AG04450 (cell line): ENCODE measurements at regions not wholly inside any gene's neighbourhood (a gene's known extent, or its start where the extent isn't known, plus 50 kb on each side); places are given as distances from the start of the nearest gene placed in this dataset.

Source experiments
- CTCF ChIA-PET: fragments of 300-600, 350-600 bp; formaldehyde crosslinking; extraction: SDS; loops from one replicate; lab custom pipeline; 2022; ENCODE audit warnings: antibody characterized with exemption, inconsistent platforms; lab: Charles Lee
- POLR2A ChIA-PET: fragments of 350-600 bp; formaldehyde crosslinking; extraction: SDS; loops from one replicate; lab custom pipeline; 2021; ENCODE audit warnings: antibody characterized with exemption, inconsistent platforms; lab: Yijun Ruan, JAX
- DNase-seq: peaks from one replicate; pipeline ENCODE4 v3.0.0-alpha.2; 2011; ENCODE audit warnings: low read depth, low spot score
- H3K27ac ChIP-seq: one replicate; pipeline ENCODE4 v1.5.1; 2012; ENCODE audit warnings: low read depth, low read length, control low read depth
- H3K27me3 ChIP-seq: one replicate; pipeline ENCODE4 v1.6.0; 2012; ENCODE audit warnings: low read length; ENCODE audit not compliant: control insufficient read depth, insufficient read depth
- H3K4me3 ChIP-seq: 2 replicates; pipeline ENCODE4 v1.5.1; 2011; ENCODE audit warnings: mild to moderate bottlenecking, low read depth, low read length, control low read depth
- H3K9me3 ChIP-seq: 2 replicates; pipeline ENCODE4 v1.5.1; 2012; ENCODE audit warnings: low read length; ENCODE audit not compliant: control insufficient read depth, insufficient read depth
- TF ChIP-seq, protein P1 (sequence below): IDR thresholded peaks from 2 replicates; pipeline ENCODE4 v1.5.1; 2011; ENCODE audit warnings: low read depth, low read length, control low read depth, inconsistent platforms

DNA sequence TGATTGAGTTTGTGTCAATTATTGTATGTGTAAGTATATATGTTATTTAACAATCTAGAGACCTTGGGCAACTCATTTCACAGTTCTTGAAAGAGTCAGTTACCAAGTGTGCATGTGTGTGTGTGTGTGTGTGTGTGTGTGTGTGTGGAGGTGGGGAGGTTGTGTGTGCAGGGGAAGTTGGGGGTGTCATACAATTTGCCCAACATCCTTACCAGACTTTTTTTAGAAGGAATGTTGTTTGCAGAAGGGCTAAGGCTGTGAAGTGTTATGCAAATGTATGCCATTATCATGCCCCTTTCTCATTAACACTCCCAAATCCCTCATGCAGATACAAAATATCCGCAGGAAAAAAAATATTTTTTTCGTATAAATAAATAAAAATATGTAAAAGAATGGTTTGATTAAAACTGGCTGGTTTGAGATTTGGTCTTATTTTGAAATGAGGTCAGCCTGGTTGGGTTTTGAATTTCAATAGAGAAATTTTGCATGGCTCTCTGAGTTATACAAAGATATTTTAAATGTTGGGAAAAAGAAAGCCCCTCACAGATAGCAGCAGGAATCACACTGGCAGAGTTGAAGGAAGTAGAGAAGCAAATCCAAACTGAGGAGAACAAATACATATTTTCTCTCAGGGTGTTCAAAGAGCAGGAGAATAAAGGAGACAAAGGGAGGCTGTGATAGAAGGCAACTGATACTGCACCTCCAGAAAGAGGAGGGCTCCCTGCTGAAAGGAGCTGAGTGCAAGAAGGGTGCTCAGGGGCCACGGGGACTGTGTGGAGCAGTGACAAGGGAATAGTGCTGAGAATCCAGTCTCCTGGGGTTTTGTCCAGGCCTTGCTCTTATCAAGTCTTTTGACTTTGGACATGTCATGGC is 1365.5 kb upstream of the CELF4 start:
- CTCF ChIA-PET, result no interaction called here

DNA sequence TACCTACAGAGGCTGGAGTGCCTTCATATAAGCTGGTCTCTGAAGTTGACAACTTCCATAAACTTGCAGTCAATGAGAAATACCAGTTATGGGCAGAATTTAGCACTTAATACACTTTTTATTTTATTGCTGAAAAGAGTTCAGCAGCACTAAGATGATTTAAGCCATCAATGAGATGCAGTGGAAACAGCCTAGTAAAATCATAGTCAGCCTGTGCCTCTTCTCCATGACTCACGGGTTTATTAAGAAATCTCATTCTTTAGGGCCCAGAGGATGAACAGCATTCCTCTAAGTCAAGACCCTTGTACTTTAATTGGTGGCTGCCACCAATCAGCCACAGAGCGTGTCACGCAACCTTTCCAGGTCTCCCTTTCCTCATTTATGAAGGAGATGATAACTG is 1357.9 kb upstream of the CELF4 start:
- no peak for DNase-seq
- ChIA-PET CTCF (no interaction called here), POLR2A (no interaction called here)
- TF ChIP-seq, protein P1, sequence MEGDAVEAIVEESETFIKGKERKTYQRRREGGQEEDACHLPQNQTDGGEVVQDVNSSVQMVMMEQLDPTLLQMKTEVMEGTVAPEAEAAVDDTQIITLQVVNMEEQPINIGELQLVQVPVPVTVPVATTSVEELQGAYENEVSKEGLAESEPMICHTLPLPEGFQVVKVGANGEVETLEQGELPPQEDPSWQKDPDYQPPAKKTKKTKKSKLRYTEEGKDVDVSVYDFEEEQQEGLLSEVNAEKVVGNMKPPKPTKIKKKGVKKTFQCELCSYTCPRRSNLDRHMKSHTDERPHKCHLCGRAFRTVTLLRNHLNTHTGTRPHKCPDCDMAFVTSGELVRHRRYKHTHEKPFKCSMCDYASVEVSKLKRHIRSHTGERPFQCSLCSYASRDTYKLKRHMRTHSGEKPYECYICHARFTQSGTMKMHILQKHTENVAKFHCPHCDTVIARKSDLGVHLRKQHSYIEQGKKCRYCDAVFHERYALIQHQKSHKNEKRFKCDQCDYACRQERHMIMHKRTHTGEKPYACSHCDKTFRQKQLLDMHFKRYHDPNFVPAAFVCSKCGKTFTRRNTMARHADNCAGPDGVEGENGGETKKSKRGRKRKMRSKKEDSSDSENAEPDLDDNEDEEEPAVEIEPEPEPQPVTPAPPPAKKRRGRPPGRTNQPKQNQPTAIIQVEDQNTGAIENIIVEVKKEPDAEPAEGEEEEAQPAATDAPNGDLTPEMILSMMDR, result no peak
- H3K9me3 ChIP-seq, result no peaks in the 10 kb centered on the region
- no peak overlapping the region for H3K4me3 ChIP-seq
- H3K27me3 ChIP-seq, result no peaks in the 10 kb centered on the region
- no peak overlapping the region for H3K27ac ChIP-seq

More for the DNA sequence above, 1365.5 kb upstream of the CELF4 start:
- H3K27me3 ChIP-seq, result no peaks in the 10 kb centered on the region
- POLR2A ChIA-PET, result no interaction called here
- TF ChIP-seq, protein P1, result no peak
- H3K9me3 ChIP-seq, result no peaks in the 10 kb centered on the region
- no peak overlapping the region for H3K27ac ChIP-seq
- no peak overlapping the region for H3K4me3 ChIP-seq
- no peak for DNase-seq

DNA sequence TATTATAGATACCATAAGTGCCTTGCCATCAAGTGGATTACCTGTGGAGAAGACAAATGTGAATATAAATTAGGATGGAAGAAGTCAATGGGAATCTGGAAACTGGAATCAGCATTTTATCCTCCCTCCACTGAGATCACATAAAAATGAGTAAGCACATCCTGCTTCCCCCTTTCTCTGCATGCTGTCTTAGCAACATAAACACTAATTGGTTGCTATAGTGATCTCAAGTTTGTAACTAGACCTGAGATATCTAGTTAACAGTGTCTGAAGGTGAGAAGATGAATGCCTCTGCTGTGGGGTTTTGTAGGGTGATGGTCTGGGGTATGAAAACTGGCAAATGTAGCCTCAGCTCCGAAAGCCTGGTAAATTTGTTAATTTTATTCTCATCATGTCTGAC is 1357.5 kb upstream of the CELF4 start:
- ChIA-PET POLR2A (no interaction called here), CTCF (no interaction called here)
- Histone ChIP-seq H3K9me3 (no peaks in the 10 kb centered on the region), H3K27me3 (no peaks in the 10 kb centered on the region), H3K27ac (no peak overlapping the region), H3K4me3 (no peak overlapping the region)
- DNase-seq, result no peak
- TF ChIP-seq, protein P1, result no peak

DNA sequence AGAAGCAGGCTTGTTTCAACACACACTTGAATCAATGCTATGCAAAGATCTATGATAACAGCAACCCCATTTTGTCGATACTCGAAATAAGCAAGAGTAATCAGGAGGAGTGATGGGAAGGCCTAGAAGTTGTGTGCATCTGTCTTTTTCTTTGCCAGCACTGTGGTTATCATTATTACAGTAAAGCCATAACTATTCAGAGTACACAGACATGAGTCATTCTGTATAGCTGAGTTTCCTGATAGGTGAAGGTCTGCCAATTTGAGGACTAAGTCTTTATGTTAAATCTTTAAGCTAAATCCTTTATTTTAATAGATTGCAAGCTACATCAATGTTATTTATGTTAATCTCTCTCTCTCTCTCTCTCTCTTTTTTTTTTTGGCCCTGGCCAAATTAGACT is 1344.4 kb upstream of the CELF4 start:
- no peak for DNase-seq
- no peaks in the 10 kb centered on the region for H3K9me3 ChIP-seq
- TF ChIP-seq, protein P1, result no peak
- H3K27ac ChIP-seq, result no peak overlapping the region
- no peaks in the 10 kb centered on the region for H3K27me3 ChIP-seq
- H3K4me3 ChIP-seq, result no peak overlapping the region
- CTCF ChIA-PET, result no interaction called here
- POLR2A ChIA-PET, result no interaction called here

DNA sequence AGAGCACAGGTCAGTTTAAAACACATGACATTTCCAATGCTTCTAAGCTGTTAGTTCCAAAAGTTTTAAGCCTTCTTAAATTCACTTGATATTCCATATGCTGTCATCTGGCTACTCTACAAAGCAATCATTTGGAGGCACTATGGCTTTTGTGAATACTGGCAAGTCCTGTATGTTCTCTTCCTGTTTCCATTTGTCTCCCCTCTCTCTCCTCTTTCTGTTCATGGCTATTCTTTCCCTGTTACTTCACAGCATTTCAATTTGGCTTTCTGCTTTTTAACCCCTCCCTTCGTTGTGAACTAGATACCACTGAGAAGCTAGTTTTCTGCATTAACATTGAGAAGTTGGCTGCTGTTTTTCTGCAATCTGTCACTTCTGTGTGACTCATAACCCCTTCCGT is 1337.2 kb upstream of the CELF4 start:
- Histone ChIP-seq H3K27ac (no peak overlapping the region), H3K4me3 (no peak overlapping the region), H3K9me3 (no peaks in the 10 kb centered on the region), H3K27me3 (no peaks in the 10 kb centered on the region)
- no peak for DNase-seq
- ChIA-PET CTCF (no interaction called here), POLR2A (no interaction called here)
- TF ChIP-seq, protein P1, result no peak
